Activated naive CD8-positive, alpha-beta T cell treated with anti-CD3 and anti-CD28 coated beads, Interleukin-2, amount 10 ng/mL, durations not matched to agents 7 days and 5 days (primary cell): ENCODE measurements at regions not wholly inside any gene's neighbourhood (a gene's known extent, or its start where the extent isn't known, plus 50 kb on each side); places are given as distances from the start of the nearest gene placed in this dataset.

Experiments
- ATAC-seq: fragments of 150-1000 bp; cut with Tn5 transposase; one replicate; pipeline ENCODE4 v1.10.0; 2021; ENCODE audit warnings: low read depth, moderate library complexity
- POLR2A ChIA-PET: fragments of 350-600 bp; sonication (Branson Sonifier 250); formaldehyde crosslinking; loops from one replicate; lab custom pipeline; 2021; ENCODE audit warnings: antibody characterized with exemption; lab: Charles Lee
- DNase-seq: peaks from one replicate; pipeline ENCODE4 v3.0.0; 2021
- H3K27ac Mint-ChIP-seq: one replicate; pipeline ENCODE4 v1.8.0; 2022; ENCODE audit warnings: mild to moderate bottlenecking, mixed read lengths
- H3K27me3 Mint-ChIP-seq: one replicate; pipeline ENCODE4 v1.8.0; 2022; ENCODE audit warnings: mild to moderate bottlenecking, moderate library complexity, mixed read lengths
- H3K36me3 Mint-ChIP-seq: one replicate; pipeline ENCODE4 v1.8.0; 2021; ENCODE audit warnings: mild to moderate bottlenecking, mixed read lengths
- H3K4me1 Mint-ChIP-seq: one replicate; pipeline ENCODE4 v1.8.0; 2021; ENCODE audit warnings: mixed read lengths
- H3K4me3 Mint-ChIP-seq: one replicate; pipeline ENCODE4 v1.8.0; 2022; ENCODE audit warnings: mild to moderate bottlenecking, moderate library complexity, mixed read lengths
- H3K9me3 Mint-ChIP-seq: one replicate; pipeline ENCODE4 v1.8.0; 2021; ENCODE audit warnings: mixed read lengths

GRCh38 chr19:28475525-28475924 lies 737.4 kb downstream of the UQCRFS1 start:
- ATAC-seq (no peak), DNase-seq (no peak)
- Mint-ChIP-seq H3K4me3 (no peak overlapping the region), H3K9me3 (no peaks in the 10 kb centered on the region), H3K36me3 (no peaks in the 10 kb centered on the region), H3K4me1 (no peaks in the 10 kb centered on the region), H3K27ac (no peak overlapping the region), H3K27me3 (peaks cover 2% of the 10 kb centered on the region)
- POLR2A ChIA-PET = no interaction called here

DNA sequence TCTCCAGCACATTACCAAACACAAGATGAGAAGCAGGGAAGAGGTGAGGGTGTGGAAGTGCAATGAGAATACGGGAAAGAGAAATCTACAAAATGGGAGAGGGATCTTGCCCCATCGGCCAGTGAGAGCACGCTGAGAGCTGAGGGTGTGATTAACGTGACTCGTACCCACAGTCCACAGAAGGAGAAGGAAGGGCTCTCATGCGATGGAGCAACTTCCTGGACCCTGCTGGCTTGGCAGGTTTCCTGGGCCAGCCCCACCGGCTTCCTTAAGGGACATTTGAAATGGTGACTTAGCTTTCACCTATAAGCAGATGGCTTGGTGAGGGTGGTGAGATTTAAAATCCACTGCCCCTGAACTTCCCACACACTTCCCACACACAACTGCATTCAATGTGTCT lies 740.1 kb downstream of the UQCRFS1 start:
- Mint-ChIP-seq H3K36me3 (no peaks in the 10 kb centered on the region), H3K4me1 (peaks cover 5% of the 10 kb centered on the region), H3K27ac (no peak overlapping the region), H3K27me3 (peaks cover 5% of the 10 kb centered on the region), H3K4me3 (no peak overlapping the region), H3K9me3 (no peaks in the 10 kb centered on the region)
- ATAC-seq (no peak), DNase-seq (no peak)
- POLR2A ChIA-PET = no interaction called here

GRCh38 chr19:28471731-28472510 lies 741.0 kb downstream of the UQCRFS1 start:
- DNase-seq (no peak), ATAC-seq (no peak)
- Mint-ChIP-seq H3K9me3 (no peaks in the 10 kb centered on the region), H3K4me1 (peaks cover 5% of the 10 kb centered on the region), H3K27me3 (peaks cover 7% of the 10 kb centered on the region), H3K36me3 (no peaks in the 10 kb centered on the region), H3K4me3 (no peak overlapping the region), H3K27ac (no peak overlapping the region)
- POLR2A ChIA-PET = no interaction called here

- peaks cover 6% of the 10 kb centered on the region for H3K27me3 Mint-ChIP-seq
- no peak overlapping the region for H3K4me3 Mint-ChIP-seq
- H3K36me3 Mint-ChIP-seq = no peaks in the 10 kb centered on the region
- POLR2A ChIA-PET = no interaction called here
- peaks cover 5% of the 10 kb centered on the region for H3K4me1 Mint-ChIP-seq
- no peaks in the 10 kb centered on the region for H3K9me3 Mint-ChIP-seq
- no peak for ATAC-seq
- H3K27ac Mint-ChIP-seq = no peak overlapping the region
- DNase-seq = no peak
Measured at GRCh38 chr19:28469544-28469943, 743.4 kb downstream of the UQCRFS1 start.

- no peak overlapping the region for H3K27ac Mint-ChIP-seq
- H3K4me3 Mint-ChIP-seq = no peak overlapping the region
- H3K9me3 Mint-ChIP-seq = no peaks in the 10 kb centered on the region
- no peaks in the 10 kb centered on the region for H3K36me3 Mint-ChIP-seq
- H3K4me1 Mint-ChIP-seq = peaks cover 5% of the 10 kb centered on the region
- ATAC-seq (peak; percentile 52), DNase-seq (peak; percentile 26)
- POLR2A ChIA-PET = no interaction called here
- peaks cover 6% of the 10 kb centered on the region for H3K27me3 Mint-ChIP-seq
Measured at GRCh38 chr19:28468701-28469459, 744.1 kb downstream of the UQCRFS1 start.

DNA sequence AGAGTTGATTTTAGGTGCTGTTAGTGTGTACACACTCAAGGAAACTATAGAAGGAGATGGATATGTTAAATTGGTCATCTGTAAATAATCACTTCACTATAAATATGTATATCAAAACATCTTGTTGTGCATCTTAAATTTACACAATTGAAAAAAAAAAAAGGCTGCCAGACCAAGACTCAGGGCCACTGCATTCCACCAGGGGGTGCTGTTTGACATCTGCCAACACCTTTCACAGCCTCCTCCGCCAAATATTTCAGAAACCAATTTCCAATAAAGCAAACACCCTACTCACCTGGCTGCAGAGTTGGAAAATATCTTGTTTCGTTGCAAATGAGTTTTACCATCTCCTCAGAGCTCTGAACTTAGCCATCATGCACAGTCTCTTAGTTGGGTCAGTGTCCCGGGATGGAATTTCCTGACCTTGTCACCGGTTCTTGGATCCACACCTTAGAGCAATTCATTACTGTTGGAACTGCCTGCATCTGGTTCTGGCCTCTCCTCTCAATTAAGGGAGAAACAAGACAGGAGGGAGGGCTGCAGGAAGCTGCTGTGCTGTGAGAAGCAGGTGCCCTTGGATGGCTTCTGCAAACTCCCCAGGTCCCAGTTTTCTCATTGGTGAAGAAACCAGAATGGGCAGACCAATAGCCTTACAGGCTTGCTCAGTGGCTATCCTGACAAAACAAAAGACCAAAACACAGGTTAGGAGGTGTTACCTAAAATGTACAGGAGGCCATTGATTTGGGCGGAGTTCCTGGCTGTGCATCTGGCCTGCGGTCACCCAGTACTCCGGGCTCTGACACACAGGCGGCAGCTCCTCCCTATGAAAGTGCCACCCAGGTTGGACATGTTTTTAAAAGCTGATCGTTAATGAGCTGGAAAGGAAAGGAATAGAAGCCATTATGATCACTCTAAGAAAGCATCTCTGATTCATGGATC lies 746.6 kb downstream of the UQCRFS1 start:
- Mint-ChIP-seq H3K4me1 (peaks cover 5% of the 10 kb centered on the region), H3K27ac (no peak overlapping the region)

DNA sequence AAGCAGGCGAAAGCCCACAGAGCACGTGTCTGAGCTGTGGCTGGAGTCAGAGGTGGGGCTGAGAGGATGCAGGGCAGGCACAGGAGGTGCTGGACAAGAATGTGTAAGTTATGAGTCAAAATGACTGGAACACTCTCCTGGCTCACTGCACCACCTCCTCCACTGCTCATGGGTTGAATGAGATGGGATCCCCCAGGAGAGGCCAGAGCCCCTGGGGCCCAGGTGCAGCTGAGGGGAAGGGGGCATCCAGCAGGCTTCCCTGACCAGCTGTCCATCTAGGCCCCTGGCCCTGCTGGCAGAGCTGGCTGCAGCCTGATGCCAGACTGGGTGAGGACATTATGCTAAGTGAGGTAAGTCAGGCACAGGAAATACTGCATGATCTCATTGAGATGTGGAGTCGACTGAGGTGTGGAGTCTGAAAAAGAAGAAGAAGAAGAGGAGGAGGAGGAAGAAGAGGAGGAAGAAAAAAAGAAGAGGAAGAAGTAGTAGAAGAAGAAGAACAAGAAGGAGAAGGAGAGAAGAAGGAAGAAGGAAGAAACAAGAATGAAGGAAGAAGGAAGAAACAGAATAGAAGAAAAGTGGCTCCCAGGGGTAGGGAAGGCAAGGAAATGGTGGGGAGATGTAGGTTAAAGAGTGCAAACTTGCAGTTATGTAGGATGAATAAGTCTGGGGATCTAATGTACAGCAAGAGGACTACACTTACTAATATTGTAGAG lies 747.4 kb downstream of the UQCRFS1 start:
- ATAC-seq = no peak
- Mint-ChIP-seq H3K27ac (no peak overlapping the region), H3K4me1 (peaks cover 5% of the 10 kb centered on the region), H3K27me3 (peaks cover 6% of the 10 kb centered on the region), H3K36me3 (no peaks in the 10 kb centered on the region), H3K9me3 (no peaks in the 10 kb centered on the region), H3K4me3 (no peak overlapping the region)
- POLR2A ChIA-PET = no interaction called here
- DNase-seq = no peak

More for the DNA sequence above, 746.6 kb downstream of the UQCRFS1 start:
- no peak overlapping the region for H3K4me3 Mint-ChIP-seq
- POLR2A ChIA-PET = no interaction called here
- DNase-seq (peak; percentile 60), ATAC-seq (no peak)
- no peaks in the 10 kb centered on the region for H3K36me3 Mint-ChIP-seq
- H3K27me3 Mint-ChIP-seq = peaks cover 6% of the 10 kb centered on the region
- no peaks in the 10 kb centered on the region for H3K9me3 Mint-ChIP-seq

DNA sequence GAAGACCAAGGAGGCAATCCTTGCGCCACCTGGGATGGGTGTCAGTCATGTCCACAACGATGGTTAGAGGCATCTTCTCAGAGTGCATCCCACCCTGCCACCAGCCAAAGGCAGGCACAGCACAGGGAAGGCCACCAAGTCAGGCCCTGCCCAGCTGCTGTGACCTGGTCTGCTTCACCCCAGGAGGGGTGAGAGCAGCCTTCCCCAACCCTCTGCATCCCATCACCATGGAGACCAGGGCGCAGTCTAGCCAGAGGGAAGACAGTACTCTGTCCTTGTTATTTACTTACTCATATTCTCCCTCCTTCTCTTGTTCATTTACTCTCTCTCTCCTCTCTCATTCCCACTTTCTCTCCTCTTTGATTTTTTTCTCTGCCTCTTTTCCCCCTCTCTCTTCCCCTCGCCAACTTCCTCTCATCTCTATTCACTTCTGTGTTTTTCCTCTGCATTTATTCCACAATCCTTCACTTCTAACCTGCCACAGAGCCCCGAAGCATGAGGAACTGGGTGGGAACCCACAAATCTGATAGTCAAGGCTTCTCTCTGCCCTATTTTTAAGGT lies 749.4 kb downstream of the UQCRFS1 start:
- POLR2A ChIA-PET = no interaction called here
- Mint-ChIP-seq H3K9me3 (no peaks in the 10 kb centered on the region), H3K4me3 (no peak overlapping the region), H3K36me3 (no peaks in the 10 kb centered on the region), H3K27me3 (peaks cover 10% of the 10 kb centered on the region), H3K27ac (no peak overlapping the region), H3K4me1 (peaks cover 2% of the 10 kb centered on the region)
- ATAC-seq = no peak
- DNase-seq = no peak

- Mint-ChIP-seq H3K4me3 (no peak overlapping the region), H3K4me1 (no peaks in the 10 kb centered on the region), H3K27me3 (peaks cover 4% of the 10 kb centered on the region), H3K36me3 (no peaks in the 10 kb centered on the region), H3K27ac (no peak overlapping the region), H3K9me3 (no peaks in the 10 kb centered on the region)
- DNase-seq (no peak), ATAC-seq (no peak)
- POLR2A ChIA-PET = no interaction called here
Measured at GRCh38 chr19:28457620-28458019, 755.3 kb downstream of the UQCRFS1 start.

DNA sequence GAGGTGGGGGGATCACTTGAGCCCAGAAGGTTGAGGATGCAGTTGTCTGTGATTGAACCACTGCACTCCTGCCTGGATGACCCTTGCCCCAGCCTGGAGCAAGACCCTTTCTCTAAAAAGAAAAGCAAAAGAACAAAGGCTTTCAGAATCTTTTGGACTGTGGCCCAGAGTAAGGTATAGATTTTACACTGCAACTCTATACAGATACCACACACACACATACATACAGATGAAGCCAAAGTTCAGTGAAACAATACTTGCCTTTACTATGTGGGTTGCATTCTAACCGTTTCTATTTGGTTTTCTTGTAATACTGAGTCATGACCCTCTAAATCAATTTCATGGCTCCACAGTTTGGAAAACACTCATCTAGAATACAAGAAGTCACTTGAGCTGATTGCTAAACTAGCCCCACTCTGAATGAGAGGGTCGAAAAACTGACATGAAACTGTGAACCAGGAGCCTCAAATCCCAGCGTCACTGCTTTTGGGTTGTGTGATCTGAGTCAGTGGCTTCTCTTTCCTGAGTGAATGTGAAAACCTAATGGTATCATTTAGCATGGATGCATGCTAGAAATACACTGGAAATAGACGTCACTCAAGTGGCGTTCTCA lies 756.1 kb downstream of the UQCRFS1 start:
- Mint-ChIP-seq H3K36me3 (no peaks in the 10 kb centered on the region), H3K27me3 (peaks cover 4% of the 10 kb centered on the region), H3K4me3 (no peak overlapping the region), H3K4me1 (no peaks in the 10 kb centered on the region), H3K27ac (no peak overlapping the region), H3K9me3 (no peaks in the 10 kb centered on the region)
- no peak for DNase-seq
- POLR2A ChIA-PET = no interaction called here
- ATAC-seq = no peak

- ATAC-seq = no peak
- POLR2A ChIA-PET = no interaction called here
- Mint-ChIP-seq H3K36me3 (no peaks in the 10 kb centered on the region), H3K9me3 (no peaks in the 10 kb centered on the region), H3K27me3 (peaks cover 4% of the 10 kb centered on the region), H3K4me1 (no peaks in the 10 kb centered on the region), H3K27ac (no peak overlapping the region), H3K4me3 (no peak overlapping the region)
- DNase-seq = no peak
Measured at GRCh38 chr19:28456252-28456651, 756.7 kb downstream of the UQCRFS1 start.

- H3K4me1 Mint-ChIP-seq = no peaks in the 10 kb centered on the region
- ATAC-seq (no peak), DNase-seq (no peak)
- no peaks in the 10 kb centered on the region for H3K9me3 Mint-ChIP-seq
- H3K4me3 Mint-ChIP-seq = no peak overlapping the region
- no peaks in the 10 kb centered on the region for H3K36me3 Mint-ChIP-seq
- POLR2A ChIA-PET = no interaction called here
- peaks cover 3% of the 10 kb centered on the region for H3K27me3 Mint-ChIP-seq
- H3K27ac Mint-ChIP-seq = no peak overlapping the region
Measured at GRCh38 chr19:28454083-28454482, 758.9 kb downstream of the UQCRFS1 start.
